ENCODE measurements at regions not wholly inside any gene's neighbourhood (a gene's known extent, or its start where the extent isn't known, plus 50 kb on each side); places are given as distances from the start of the nearest gene placed in this dataset.

DNA sequence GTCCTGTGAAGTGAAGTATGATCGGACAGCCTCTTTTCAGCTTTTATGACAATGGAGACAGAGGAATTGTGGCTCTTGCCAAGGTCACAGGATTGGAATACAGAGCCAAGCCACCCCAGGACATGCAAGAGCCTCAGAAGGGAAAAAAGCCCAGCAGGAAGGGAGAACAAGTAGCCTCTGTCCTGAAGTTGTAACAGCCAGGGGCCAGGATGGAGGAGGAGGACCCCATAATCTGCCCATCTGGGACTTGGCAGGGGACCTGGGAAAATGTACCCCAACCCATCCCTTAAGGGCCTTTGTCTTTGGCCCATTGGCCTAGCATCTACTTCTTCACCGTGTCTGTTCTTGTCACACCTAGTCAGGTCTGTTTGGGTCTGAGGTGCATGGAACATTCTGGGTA lies 60.4 kb upstream of the POLG start:
- no peak for DNase-seq (ENCODE audit: low spot score, unreplicated experiment)
- Mint-ChIP-seq H3K27ac (no peak overlapping the region), H3K4me3 (ENCODE audit: low read depth) (no peak overlapping the region), H3K27me3 (peaks cover 93% of the 10 kb centered on the region), H3K9me3 (ENCODE audit: low read depth) (no peaks in the 10 kb centered on the region), H3K4me1 (ENCODE audit: low read depth) (peaks cover 8% of the 10 kb centered on the region), H3K36me3 (ENCODE audit: insufficient read depth) (no peaks in the 10 kb centered on the region)
- TF ChIP-seq, protein P1, sequence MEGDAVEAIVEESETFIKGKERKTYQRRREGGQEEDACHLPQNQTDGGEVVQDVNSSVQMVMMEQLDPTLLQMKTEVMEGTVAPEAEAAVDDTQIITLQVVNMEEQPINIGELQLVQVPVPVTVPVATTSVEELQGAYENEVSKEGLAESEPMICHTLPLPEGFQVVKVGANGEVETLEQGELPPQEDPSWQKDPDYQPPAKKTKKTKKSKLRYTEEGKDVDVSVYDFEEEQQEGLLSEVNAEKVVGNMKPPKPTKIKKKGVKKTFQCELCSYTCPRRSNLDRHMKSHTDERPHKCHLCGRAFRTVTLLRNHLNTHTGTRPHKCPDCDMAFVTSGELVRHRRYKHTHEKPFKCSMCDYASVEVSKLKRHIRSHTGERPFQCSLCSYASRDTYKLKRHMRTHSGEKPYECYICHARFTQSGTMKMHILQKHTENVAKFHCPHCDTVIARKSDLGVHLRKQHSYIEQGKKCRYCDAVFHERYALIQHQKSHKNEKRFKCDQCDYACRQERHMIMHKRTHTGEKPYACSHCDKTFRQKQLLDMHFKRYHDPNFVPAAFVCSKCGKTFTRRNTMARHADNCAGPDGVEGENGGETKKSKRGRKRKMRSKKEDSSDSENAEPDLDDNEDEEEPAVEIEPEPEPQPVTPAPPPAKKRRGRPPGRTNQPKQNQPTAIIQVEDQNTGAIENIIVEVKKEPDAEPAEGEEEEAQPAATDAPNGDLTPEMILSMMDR (IDR thresholded peaks at IDR 0.05; ENCODE audit: unreplicated experiment), result no peak

DNA sequence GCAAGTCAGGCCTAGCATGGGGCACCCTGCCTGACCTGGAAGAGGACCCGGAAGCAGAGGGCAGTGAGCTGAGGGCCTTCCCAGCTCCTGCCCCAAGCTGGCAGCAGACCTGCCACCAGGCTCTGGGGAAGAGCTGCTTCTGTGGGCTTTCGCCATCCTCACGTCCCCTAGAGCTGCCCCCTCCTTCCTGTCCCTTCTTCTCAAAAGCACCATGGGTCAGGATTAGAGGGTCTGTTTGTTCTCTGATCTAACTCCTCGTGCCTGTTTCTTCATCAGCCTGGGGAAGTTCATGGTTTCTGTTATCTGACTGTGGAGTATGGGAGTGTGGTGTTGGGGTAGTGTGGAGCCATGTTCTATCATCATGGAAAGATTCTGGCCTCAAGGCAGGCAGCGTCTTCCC lies 58.4 kb upstream of the POLG start:
- DNase-seq (ENCODE audit: low spot score, unreplicated experiment), result no peak
- Mint-ChIP-seq H3K9me3 (ENCODE audit: low read depth) (no peaks in the 10 kb centered on the region), H3K36me3 (ENCODE audit: insufficient read depth) (no peaks in the 10 kb centered on the region), H3K4me3 (ENCODE audit: low read depth) (no peak overlapping the region), H3K4me1 (ENCODE audit: low read depth) (peaks cover 17% of the 10 kb centered on the region), H3K27me3 (peaks cover 88% of the 10 kb centered on the region), H3K27ac (no peak overlapping the region)
- TF ChIP-seq, protein P1 (IDR thresholded peaks at IDR 0.05; ENCODE audit: unreplicated experiment), result no peak

DNA sequence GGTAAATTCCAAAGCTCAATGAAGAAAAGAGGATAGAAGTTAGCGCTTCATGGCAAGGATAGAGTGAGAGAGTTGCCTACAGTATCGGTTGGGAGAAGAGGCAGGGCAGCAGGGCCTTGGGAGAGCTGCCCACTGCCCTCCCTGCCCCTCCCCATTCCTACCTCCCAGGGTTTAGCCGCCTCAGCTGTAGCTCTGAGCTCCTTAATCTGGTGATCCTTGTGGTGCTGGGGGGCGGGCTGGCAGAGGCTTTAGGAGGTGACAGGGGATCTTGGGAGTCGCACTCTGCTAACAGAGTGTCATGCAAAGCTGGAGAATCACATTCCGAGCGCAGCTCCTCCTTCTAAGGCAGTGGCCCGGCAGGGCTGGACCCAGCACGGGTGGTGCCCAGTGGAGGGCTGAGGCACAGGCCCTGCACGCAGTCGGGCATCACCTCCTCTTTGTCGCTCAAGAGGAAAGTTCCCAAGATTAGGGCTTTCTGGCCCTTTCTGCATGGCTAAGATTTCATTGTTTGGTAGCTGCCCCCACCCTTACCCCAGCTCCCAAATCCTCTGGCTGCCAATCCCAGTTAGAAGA lies 57.1 kb upstream of the POLG start:
- TF ChIP-seq, protein P1 (IDR thresholded peaks at IDR 0.05; ENCODE audit: unreplicated experiment), result no peak
- no peaks in the 10 kb centered on the region for H3K36me3 Mint-ChIP-seq (ENCODE audit: insufficient read depth)
- no peaks in the 10 kb centered on the region for H3K9me3 Mint-ChIP-seq (ENCODE audit: low read depth)
- H3K4me1 Mint-ChIP-seq (ENCODE audit: low read depth), result peaks cover 17% of the 10 kb centered on the region
- no peak overlapping the region for H3K4me3 Mint-ChIP-seq (ENCODE audit: low read depth)
- DNase-seq (ENCODE audit: low spot score, unreplicated experiment), result no peak
- peaks cover 87% of the 10 kb centered on the region for H3K27me3 Mint-ChIP-seq
- no peak overlapping the region for H3K27ac Mint-ChIP-seq

DNA sequence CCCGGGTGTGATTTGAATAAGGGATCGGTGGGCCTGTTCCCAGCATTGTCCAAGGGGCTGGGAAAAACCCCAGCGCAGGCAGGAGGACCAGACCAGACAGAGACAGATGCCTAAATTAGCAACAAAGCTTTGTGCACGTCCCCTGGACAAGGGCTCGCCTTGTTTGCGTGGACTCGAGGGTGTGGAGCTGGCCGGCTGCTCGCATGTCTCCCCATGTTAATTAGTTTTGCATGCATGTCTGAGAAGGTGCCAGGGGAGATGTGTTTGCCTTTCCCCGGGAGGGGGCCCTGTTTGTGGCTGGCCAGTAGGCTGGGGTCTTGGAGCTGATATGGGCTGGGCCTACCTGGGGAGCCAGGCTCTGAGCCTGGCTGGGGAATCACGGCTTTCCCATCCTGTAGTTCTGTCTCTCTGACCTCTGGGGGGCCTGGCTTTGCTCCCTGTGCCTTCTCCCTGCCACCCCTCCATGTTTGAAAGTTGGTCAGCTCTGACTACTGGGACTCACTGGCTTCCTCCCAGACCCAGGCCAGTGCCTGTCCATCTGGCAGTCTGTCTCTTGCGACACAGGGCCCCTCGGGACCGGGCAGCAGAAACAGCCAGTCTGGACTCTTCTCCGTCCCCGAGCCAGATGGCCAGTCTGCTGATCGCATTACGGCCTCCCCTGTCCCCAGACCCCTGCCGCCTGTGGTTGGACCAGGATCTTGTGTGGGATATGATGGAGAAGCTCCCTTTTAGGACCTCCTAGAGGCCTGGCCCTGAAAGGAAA lies 55.4 kb upstream of the POLG start:
- no peak for DNase-seq (ENCODE audit: low spot score, unreplicated experiment)
- no peaks in the 10 kb centered on the region for H3K36me3 Mint-ChIP-seq (ENCODE audit: insufficient read depth)
- TF ChIP-seq, protein P1 (IDR thresholded peaks at IDR 0.05; ENCODE audit: unreplicated experiment), result no peak
- H3K4me1 Mint-ChIP-seq (ENCODE audit: low read depth), result peaks cover 17% of the 10 kb centered on the region
- H3K9me3 Mint-ChIP-seq (ENCODE audit: low read depth), result no peaks in the 10 kb centered on the region
- peaks cover 82% of the 10 kb centered on the region for H3K27me3 Mint-ChIP-seq
- no peak overlapping the region for H3K4me3 Mint-ChIP-seq (ENCODE audit: low read depth)
- H3K27ac Mint-ChIP-seq, result no peak overlapping the region

DNA sequence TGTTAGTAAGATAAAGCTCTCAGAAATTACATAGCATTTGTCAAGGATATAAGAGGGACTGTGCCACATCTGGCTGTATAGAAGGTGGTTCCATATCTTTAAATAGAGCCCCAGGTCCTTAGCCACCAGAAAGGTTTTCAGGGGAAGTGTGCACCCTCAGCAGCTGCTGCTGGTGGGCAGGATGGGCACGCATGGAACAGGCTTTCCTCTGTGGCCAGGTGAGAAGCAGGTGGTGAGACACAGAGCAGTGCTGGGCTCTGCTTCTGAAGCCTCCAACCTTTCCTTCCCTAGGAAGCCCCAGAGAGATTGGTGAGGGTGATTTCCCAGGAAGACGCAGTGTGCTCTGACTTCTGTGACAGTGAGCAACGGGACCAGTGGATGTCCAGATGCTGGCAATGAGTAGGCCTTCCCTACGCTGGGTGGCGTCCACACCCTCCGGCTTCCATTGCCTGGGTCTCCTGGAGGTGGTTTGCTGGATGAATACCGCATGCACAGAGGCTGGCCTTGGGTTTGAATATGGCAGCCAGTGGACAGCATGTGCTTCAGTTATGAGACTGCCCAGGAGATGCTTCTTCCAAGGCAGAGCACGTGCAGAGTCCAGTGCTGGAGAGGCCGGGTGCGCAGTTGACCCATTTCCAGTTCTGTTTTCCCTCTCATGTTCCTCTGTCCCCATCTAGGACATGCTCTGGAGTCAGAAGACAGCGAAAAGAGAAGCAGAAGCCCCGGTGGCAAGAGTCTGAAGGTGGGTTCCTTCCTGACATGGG lies 52.7 kb upstream of the POLG start:
- Mint-ChIP-seq H3K4me3 (ENCODE audit: low read depth) (no peak overlapping the region), H3K9me3 (ENCODE audit: low read depth) (no peaks in the 10 kb centered on the region), H3K27me3 (peaks cover 82% of the 10 kb centered on the region), H3K4me1 (ENCODE audit: low read depth) (peaks cover 14% of the 10 kb centered on the region), H3K27ac (no peak overlapping the region), H3K36me3 (ENCODE audit: insufficient read depth) (no peaks in the 10 kb centered on the region)
- no peak for DNase-seq (ENCODE audit: low spot score, unreplicated experiment)
- TF ChIP-seq, protein P1 (IDR thresholded peaks at IDR 0.05; ENCODE audit: unreplicated experiment), result no peak

All from progenitor cell of endocrine pancreas (in vitro differentiated cells).